MM.1S (cell line): ENCODE measurements at regions not wholly inside any gene's neighbourhood (a gene's known extent, or its start where the extent isn't known, plus 50 kb on each side); places are given as distances from the start of the nearest gene placed in this dataset.

Source experiments
- DNase-seq: peaks from one replicate; pipeline ENCODE4 v3.0.0-alpha.2; 2015
- H2AFZ ChIP-seq: fragments of 300-600 bp; sonication (generic); 2 replicates; pipeline ENCODE4 v1.6.0; 2016; ENCODE audit warnings: antibody characterized with exemption, low read length
- H3F3A ChIP-seq: fragments of 300-600 bp; sonication (generic); 2 replicates; pipeline ENCODE4 v1.6.1; 2016; ENCODE audit warnings: mild to moderate bottlenecking, antibody characterized with exemption, low read length, moderate library complexity, mixed read lengths; ENCODE audit not compliant: insufficient read depth
- H3K27ac ChIP-seq: fragments of 300-600 bp; sonication (generic); 2 replicates; pipeline ENCODE4 v1.5.1; 2016; ENCODE audit warnings: mild to moderate bottlenecking, low read length
- H3K27me3 ChIP-seq: fragments of 300-600 bp; sonication (generic); replicated peaks from 2 replicates; pipeline ENCODE4 v1.6.0; 2016; ENCODE audit warnings: low read length; ENCODE audit not compliant: insufficient read depth
- H3K36me3 ChIP-seq: fragments of 300-600 bp; sonication (generic); replicated peaks from 2 replicates; pipeline ENCODE4 v1.6.1; 2016; ENCODE audit warnings: mild to moderate bottlenecking, low read length, mixed read lengths; ENCODE audit not compliant: insufficient read depth
- H3K4me1 ChIP-seq: fragments of 300-600 bp; sonication (generic); 2 replicates; pipeline ENCODE4 v1.6.1; 2016; ENCODE audit warnings: low read length, mixed read lengths
- H3K4me2 ChIP-seq: fragments of 300-600 bp; sonication (generic); 2 replicates; pipeline ENCODE4 v1.6.0; 2016; ENCODE audit warnings: low read depth, low read length
- H3K4me3 ChIP-seq: fragments of 300-600 bp; sonication (generic); 2 replicates; pipeline ENCODE4 v1.5.1; 2016; ENCODE audit warnings: low read length, mixed read lengths
- H3K79me2 ChIP-seq: fragments of 300-600 bp; sonication (generic); 2 replicates; pipeline ENCODE4 v1.6.1; 2016; ENCODE audit warnings: mixed run types, low read length, mixed read lengths
- H3K9ac ChIP-seq: fragments of 300-600 bp; sonication (generic); 2 replicates; pipeline ENCODE4 v1.6.1; 2016; ENCODE audit warnings: low read length, mixed read lengths
- H3K9me2 ChIP-seq: fragments of 300-600 bp; sonication (generic); replicated peaks from 2 replicates; pipeline ENCODE4 v1.6.1; 2016; ENCODE audit warnings: mild to moderate bottlenecking, low read length, mixed read lengths; ENCODE audit not compliant: insufficient read depth
- H3K9me3 ChIP-seq: fragments of 300-600 bp; sonication (generic); replicated peaks from 2 replicates; pipeline ENCODE4 v1.6.1; 2016; ENCODE audit warnings: mild to moderate bottlenecking, low read length, mixed read lengths; ENCODE audit not compliant: insufficient read depth
- H4K20me1 ChIP-seq: fragments of 300-600 bp; sonication (generic); 2 replicates; pipeline ENCODE4 v1.6.1; 2016; ENCODE audit warnings: mild to moderate bottlenecking, low read length, moderate library complexity, mixed read lengths; ENCODE audit not compliant: insufficient read depth
- CTCF ChIP-seq: fragments of 300-600 bp; sonication (generic); IDR thresholded peaks from 2 replicates; pipeline ENCODE4 v1.5.1; 2016; ENCODE audit warnings: antibody characterized with exemption, low read length, mixed read lengths
- EZH2 ChIP-seq: fragments of 300-600 bp; sonication (generic); optimal IDR thresholded peaks from 2 replicates; pipeline ENCODE3; 2017; ENCODE audit warnings: low read depth, mild to moderate bottlenecking, antibody characterized with exemption, low read length, mixed read lengths
- EZH2phosphoT487 ChIP-seq: fragments of 300-600 bp; sonication (generic); IDR thresholded peaks from 2 replicates; pipeline ENCODE4 v1.6.1; 2018; ENCODE audit warnings: antibody characterized with exemption, low read length

DNA sequence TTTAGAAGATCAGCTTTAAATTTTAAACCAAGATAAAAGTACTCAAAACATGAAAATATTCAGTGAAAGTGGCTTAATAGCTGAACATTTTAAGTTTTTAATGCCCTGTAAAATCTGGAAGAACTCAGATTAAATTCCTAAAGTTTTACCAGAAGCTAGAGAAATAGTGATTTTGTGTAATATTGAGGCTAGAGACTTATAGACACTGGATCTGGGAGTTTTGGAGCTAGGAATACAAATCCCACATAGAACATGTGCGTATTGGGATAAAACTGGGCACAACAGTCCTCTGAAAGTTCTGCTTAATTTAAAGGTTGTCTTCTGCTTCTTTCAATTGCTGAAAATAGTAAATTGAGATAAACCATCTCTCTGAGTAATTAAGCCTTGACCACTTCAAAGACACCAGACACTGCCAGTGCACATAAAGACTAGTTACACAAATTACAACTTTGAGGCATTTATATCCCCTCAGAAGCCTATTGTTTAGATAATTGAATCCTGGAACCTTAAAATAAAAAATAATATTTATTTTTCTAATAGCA, 1382.5 kb downstream of the OTOL1 start:
- H3K4me2 ChIP-seq: no peak overlapping the region
- H3K27me3 ChIP-seq: no peaks in the 10 kb centered on the region
- H3K9me2 ChIP-seq: no peaks in the 10 kb centered on the region
- H3K36me3 ChIP-seq: no peaks in the 10 kb centered on the region
- H3K27ac ChIP-seq: no peak overlapping the region
- H3K79me2 ChIP-seq: no peaks in the 10 kb centered on the region
- no peaks in the 10 kb centered on the region for H3K4me1 ChIP-seq
- H2AFZ ChIP-seq: no peak overlapping the region
- no peaks in the 10 kb centered on the region for H3F3A ChIP-seq
- DNase-seq: no peak
- no peak for TF ChIP-seq EZH2phosphoT487
- H3K9ac ChIP-seq: no peak overlapping the region
- no peaks in the 10 kb centered on the region for H4K20me1 ChIP-seq
- H3K4me3 ChIP-seq: no peak overlapping the region
- no peaks in the 10 kb centered on the region for H3K9me3 ChIP-seq

GRCh38 chr3:162884373-162884772, 1387.8 kb downstream of the OTOL1 start:
- Histone ChIP-seq H3K9me3 (no peaks in the 10 kb centered on the region), H4K20me1 (no peaks in the 10 kb centered on the region), H2AFZ (no peak overlapping the region), H3K27ac (no peak overlapping the region), H3K79me2 (no peaks in the 10 kb centered on the region), H3K4me1 (no peaks in the 10 kb centered on the region), H3K9ac (no peak overlapping the region), H3K4me2 (no peak overlapping the region), H3F3A (no peaks in the 10 kb centered on the region), H3K4me3 (no peak overlapping the region), H3K36me3 (no peaks in the 10 kb centered on the region), H3K9me2 (no peaks in the 10 kb centered on the region), H3K27me3 (no peaks in the 10 kb centered on the region)
- TF ChIP-seq EZH2phosphoT487: no peak
- no peak for TF ChIP-seq EZH2
- no peak for TF ChIP-seq CTCF
- no peak for DNase-seq

GRCh38 chr3:162892921-162893793, 1396.5 kb downstream of the OTOL1 start:
- Histone ChIP-seq H3K4me2 (no peak overlapping the region), H3K9me3 (no peaks in the 10 kb centered on the region), H3K36me3 (no peaks in the 10 kb centered on the region), H2AFZ (no peak overlapping the region), H3K9ac (no peak overlapping the region), H3K9me2 (no peaks in the 10 kb centered on the region), H3F3A (no peaks in the 10 kb centered on the region), H3K4me3 (no peak overlapping the region), H3K27me3 (no peaks in the 10 kb centered on the region), H3K79me2 (no peaks in the 10 kb centered on the region), H3K4me1 (no peaks in the 10 kb centered on the region), H4K20me1 (no peaks in the 10 kb centered on the region), H3K27ac (no peak overlapping the region)
- no peak for DNase-seq
- TF ChIP-seq EZH2phosphoT487 (no peak), EZH2 (no peak), CTCF (no peak)

DNA sequence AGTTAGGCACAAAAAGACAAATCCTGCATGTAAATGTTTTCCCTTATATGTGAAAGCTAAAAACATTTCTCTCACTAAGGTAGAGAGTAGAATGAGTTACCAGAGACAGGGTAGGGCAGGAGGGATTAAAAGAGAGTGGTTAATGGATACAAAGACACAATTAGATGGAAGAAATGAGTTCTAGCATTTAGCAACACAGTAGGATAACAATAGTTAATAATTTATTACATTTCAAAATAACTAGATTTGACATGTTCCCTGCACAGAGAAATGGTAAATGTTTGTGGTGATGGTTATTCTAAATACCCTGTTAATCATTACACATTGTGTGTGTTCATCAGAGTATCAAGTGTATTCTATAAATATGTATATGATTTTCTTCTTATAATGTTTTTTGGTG, 1400.7 kb downstream of the OTOL1 start:
- no peaks in the 10 kb centered on the region for H3K4me1 ChIP-seq
- no peak overlapping the region for H3K9ac ChIP-seq
- no peak overlapping the region for H3K27ac ChIP-seq
- H3K36me3 ChIP-seq: no peaks in the 10 kb centered on the region
- H3K4me2 ChIP-seq: no peak overlapping the region
- no peaks in the 10 kb centered on the region for H3K9me3 ChIP-seq
- H3K9me2 ChIP-seq: no peaks in the 10 kb centered on the region
- no peaks in the 10 kb centered on the region for H3K79me2 ChIP-seq
- no peak overlapping the region for H3K4me3 ChIP-seq
- no peak for TF ChIP-seq EZH2phosphoT487
- TF ChIP-seq EZH2: no peak
- TF ChIP-seq CTCF: no peak
- H3K27me3 ChIP-seq: no peaks in the 10 kb centered on the region
- no peak overlapping the region for H2AFZ ChIP-seq
- DNase-seq: no peak
- no peaks in the 10 kb centered on the region for H3F3A ChIP-seq
- no peaks in the 10 kb centered on the region for H4K20me1 ChIP-seq
